Effector memory CD4-positive, alpha-beta T cell (primary cell): ENCODE measurements at regions not wholly inside any gene's neighbourhood (a gene's known extent, or its start where the extent isn't known, plus 50 kb on each side); places are given as distances from the start of the nearest gene placed in this dataset.

ENCODE experiments used
- DNase-seq, 3 donors: peaks; one replicate each; pipeline ENCODE4 v3.0.0-alpha.2; 2020
- H3K27ac ChIP-seq: 2 replicates; pipeline ENCODE4 v1.7.0; 2013; ENCODE audit warnings: mild to moderate bottlenecking, low read length, moderate library complexity; ENCODE audit not compliant: insufficient read depth, poor library complexity, severe bottlenecking
- H3K27me3 ChIP-seq: replicated peaks from 2 replicates; pipeline ENCODE4 v1.7.0; 2013; ENCODE audit warnings: mild to moderate bottlenecking, low read length; ENCODE audit not compliant: insufficient read depth, control insufficient read depth, poor library complexity, severe bottlenecking
- H3K36me3 ChIP-seq: 2 replicates; pipeline ENCODE4 v1.7.0; 2013; ENCODE audit warnings: mild to moderate bottlenecking, low read length, moderate library complexity; ENCODE audit not compliant: control insufficient read depth, insufficient read depth
- H3K4me1 ChIP-seq: 2 replicates; pipeline ENCODE4 v1.7.0; 2013; ENCODE audit warnings: low read length, mild to moderate bottlenecking; ENCODE audit not compliant: control insufficient read depth, insufficient read depth, poor library complexity, severe bottlenecking
- H3K4me3 ChIP-seq: 2 replicates; pipeline ENCODE4 v1.7.0; 2013; ENCODE audit warnings: low read length, low read depth, mild to moderate bottlenecking; ENCODE audit not compliant: insufficient read depth, poor library complexity, severe bottlenecking
- H3K9me3 ChIP-seq: 2 replicates; pipeline ENCODE4 v1.7.0; 2013; ENCODE audit warnings: mild to moderate bottlenecking, low read length, moderate library complexity; ENCODE audit not compliant: control insufficient read depth

- no peaks in the 10 kb centered on the region for H3K9me3 ChIP-seq
- no peaks in the 10 kb centered on the region for H3K4me1 ChIP-seq
- no peaks in the 10 kb centered on the region for H3K27me3 ChIP-seq
- H3K36me3 ChIP-seq, result no peaks in the 10 kb centered on the region
- no peak overlapping the region for H3K4me3 ChIP-seq
- no peak overlapping the region for H3K27ac ChIP-seq
- no peak for DNase-seq
These were observed 257.2 kb downstream of the CYRIA start for GRCh38 chr2:16408331-16409005.

GRCh38 chr2:16407358-16407757 is 258.3 kb downstream of the CYRIA start:
- Histone ChIP-seq H3K9me3 (no peaks in the 10 kb centered on the region), H3K36me3 (no peaks in the 10 kb centered on the region), H3K4me1 (no peaks in the 10 kb centered on the region), H3K27ac (no peak overlapping the region), H3K27me3 (no peaks in the 10 kb centered on the region), H3K4me3 (no peak overlapping the region)
- DNase-seq, result no peak

DNA sequence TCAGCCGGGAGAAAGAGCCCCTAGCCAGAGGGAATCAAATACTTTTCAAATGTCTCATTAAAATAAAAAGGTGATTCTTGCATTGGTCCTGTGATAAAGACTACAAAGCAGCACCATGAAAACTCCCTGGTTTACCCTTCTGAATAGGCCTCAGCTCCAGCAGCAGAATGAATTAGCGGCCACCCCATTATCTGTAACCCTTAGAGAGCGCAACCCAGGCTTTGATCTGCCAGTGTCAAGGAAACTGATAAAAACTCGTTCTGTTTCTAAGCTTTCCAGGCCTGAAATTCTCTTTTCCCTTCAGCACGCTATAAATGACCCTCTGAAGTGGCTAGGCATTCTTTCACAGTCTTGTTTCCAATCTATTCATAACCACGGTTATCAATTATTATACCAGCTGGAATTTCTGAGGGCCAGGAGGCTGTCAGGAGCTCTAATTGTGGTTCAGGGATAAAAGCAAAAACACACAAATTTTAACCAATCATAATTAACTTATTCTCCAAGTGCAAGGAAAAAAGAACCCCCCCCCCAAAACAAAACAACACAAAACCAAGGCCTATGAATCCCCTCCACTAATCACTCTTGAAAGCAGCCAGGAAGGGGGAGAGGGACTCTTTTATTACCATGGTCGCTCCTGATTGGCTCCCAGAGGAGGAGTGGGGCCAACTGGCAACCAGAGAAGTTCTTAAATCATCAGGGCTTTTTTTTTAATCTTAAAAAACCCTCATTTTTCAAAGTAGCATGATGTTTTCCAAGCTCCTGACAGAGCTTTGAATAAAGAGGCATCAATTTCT is 258.9 kb downstream of the CYRIA start:
- no peaks in the 10 kb centered on the region for H3K4me1 ChIP-seq
- DNase-seq, result no peak
- H3K36me3 ChIP-seq, result no peaks in the 10 kb centered on the region
- no peak overlapping the region for H3K4me3 ChIP-seq
- no peaks in the 10 kb centered on the region for H3K9me3 ChIP-seq
- H3K27ac ChIP-seq, result no peak overlapping the region
- no peaks in the 10 kb centered on the region for H3K27me3 ChIP-seq

DNA sequence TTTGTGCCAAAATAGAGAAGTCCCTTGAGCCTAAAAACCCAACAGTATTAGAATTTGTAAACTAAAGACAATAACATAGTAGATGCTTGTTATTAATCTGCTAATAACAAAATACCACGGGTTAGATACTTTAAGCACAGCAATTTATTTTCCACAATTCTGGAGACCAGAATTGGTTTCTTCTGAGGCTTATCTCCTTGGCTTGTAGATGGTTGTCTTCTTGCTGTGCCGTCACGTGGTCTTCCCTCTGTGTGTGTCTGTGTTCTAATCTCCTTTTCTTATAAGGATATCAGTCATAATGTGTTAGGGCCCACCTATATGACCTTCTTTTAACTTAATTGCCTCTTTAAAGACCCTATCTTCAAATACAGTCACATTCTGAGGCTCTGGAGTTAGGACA is 260.1 kb downstream of the CYRIA start:
- no peak for DNase-seq
- Histone ChIP-seq H3K4me1 (no peaks in the 10 kb centered on the region), H3K36me3 (no peaks in the 10 kb centered on the region), H3K9me3 (no peaks in the 10 kb centered on the region), H3K27me3 (no peaks in the 10 kb centered on the region), H3K4me3 (no peak overlapping the region), H3K27ac (no peak overlapping the region)

GRCh38 chr2:16404551-16405300 is 260.9 kb downstream of the CYRIA start:
- no peaks in the 10 kb centered on the region for H3K9me3 ChIP-seq
- no peak for DNase-seq

GRCh38 chr2:16404146-16404545 is 261.5 kb downstream of the CYRIA start:
- no peak for DNase-seq
- Histone ChIP-seq H3K27me3 (no peaks in the 10 kb centered on the region), H3K36me3 (no peaks in the 10 kb centered on the region), H3K4me1 (no peaks in the 10 kb centered on the region), H3K9me3 (no peaks in the 10 kb centered on the region), H3K27ac (no peak overlapping the region), H3K4me3 (no peak overlapping the region)

More at GRCh38 chr2:16404551-16405300, 260.9 kb downstream of the CYRIA start:
- no peaks in the 10 kb centered on the region for H3K4me1 ChIP-seq
- no peaks in the 10 kb centered on the region for H3K27me3 ChIP-seq
- no peak overlapping the region for H3K27ac ChIP-seq
- H3K36me3 ChIP-seq, result no peaks in the 10 kb centered on the region
- H3K4me3 ChIP-seq, result no peak overlapping the region

GRCh38 chr2:16402891-16403290 is 262.7 kb downstream of the CYRIA start:
- Histone ChIP-seq H3K27me3 (no peaks in the 10 kb centered on the region), H3K9me3 (no peaks in the 10 kb centered on the region), H3K27ac (no peak overlapping the region), H3K4me1 (no peaks in the 10 kb centered on the region), H3K4me3 (no peak overlapping the region), H3K36me3 (no peaks in the 10 kb centered on the region)
- no peak for DNase-seq

DNA sequence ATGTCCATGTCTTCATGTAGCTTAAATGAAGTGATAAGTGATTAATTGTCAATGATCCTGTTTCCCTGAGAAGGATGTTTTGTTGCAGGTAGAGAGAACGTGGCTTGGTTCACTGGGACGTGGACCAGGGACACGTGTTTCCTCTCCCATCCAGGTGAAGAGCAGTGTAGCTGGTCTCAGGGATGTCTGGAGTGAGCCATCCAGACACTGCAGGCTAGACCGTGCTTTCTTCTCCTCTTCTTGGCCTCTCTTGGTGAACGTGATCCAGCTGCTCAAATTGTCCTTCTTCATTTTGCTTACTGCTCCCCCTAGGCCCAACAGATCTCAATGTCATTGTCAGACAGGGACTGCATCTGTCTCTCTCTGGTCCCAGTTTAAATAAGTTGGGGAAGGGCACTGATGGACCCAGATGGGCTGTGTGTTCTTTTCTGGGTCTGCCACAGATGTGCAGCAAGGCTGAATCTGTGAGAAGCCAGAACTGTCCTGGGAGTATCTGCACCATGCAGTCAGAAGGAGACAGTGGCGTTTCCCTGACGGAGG is 263.8 kb downstream of the CYRIA start:
- H3K27ac ChIP-seq, result no peak overlapping the region
- H3K4me1 ChIP-seq, result no peaks in the 10 kb centered on the region
- no peak overlapping the region for H3K4me3 ChIP-seq
- H3K36me3 ChIP-seq, result no peaks in the 10 kb centered on the region
- DNase-seq, result no peak
- H3K27me3 ChIP-seq, result no peaks in the 10 kb centered on the region
- H3K9me3 ChIP-seq, result no peaks in the 10 kb centered on the region

GRCh38 chr2:16400127-16400623 is 265.5 kb downstream of the CYRIA start:
- no peaks in the 10 kb centered on the region for H3K9me3 ChIP-seq
- no peaks in the 10 kb centered on the region for H3K4me1 ChIP-seq
- DNase-seq, result no peak
- H3K36me3 ChIP-seq, result no peaks in the 10 kb centered on the region
- no peaks in the 10 kb centered on the region for H3K27me3 ChIP-seq
- no peak overlapping the region for H3K4me3 ChIP-seq
- H3K27ac ChIP-seq, result no peak overlapping the region
